ENCODE measurements at regions not wholly inside any gene's neighbourhood (a gene's known extent, or its start where the extent isn't known, plus 50 kb on each side); places are given as distances from the start of the nearest gene placed in this dataset.
"Not testable (repeated sequence)": the region's sequence is repeated elsewhere in the genome, so short reads cannot be mapped to it uniquely, and the experiment has no call there.

DNA sequence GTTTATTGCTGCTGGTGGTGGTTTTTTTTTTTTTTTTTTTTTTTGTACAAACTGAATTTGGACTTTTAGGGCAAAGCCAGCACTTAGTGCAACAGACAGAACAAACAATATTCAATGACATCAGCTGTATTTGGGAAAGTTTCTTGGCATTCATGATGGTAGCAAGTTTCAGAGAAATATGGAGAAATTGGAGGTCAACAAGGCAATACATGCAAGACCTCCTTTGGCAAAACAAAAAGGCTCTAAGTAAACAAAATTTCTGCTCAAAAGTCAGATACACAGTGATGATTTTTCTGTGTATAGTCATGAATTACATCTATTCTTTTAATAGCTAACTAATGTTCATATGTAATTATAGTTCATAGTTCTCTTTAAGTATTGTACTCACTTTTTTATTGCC lies 612.5 kb upstream of the LUZP2 start:
- H4K20me1 ChIP-seq (ENCODE audit: insufficient read depth), result no peaks in the 10 kb centered on the region
- no peaks in the 10 kb centered on the region for H3K4me1 ChIP-seq (replicated peaks; ENCODE audit: insufficient read depth)
- no peaks in the 10 kb centered on the region for H3K79me2 ChIP-seq (ENCODE audit: low read depth)
- CTCF ChIA-PET, result no interaction called here
- H3F3A ChIP-seq (ENCODE audit: insufficient read depth, low read depth), result no peaks in the 10 kb centered on the region
- no peak for TF ChIP-seq EZH2 (IDR thresholded peaks at IDR 0.05; ENCODE audit: low read depth)
- intact Hi-C loops (cut with micrococcal nuclease; ENCODE audit: unreplicated experiment), result no loop called here
- H3K36me3 ChIP-seq (ENCODE audit: low read depth), result no peaks in the 10 kb centered on the region
- no peak overlapping the region for H2AFZ ChIP-seq
- H3K4me3 ChIP-seq, result no peak overlapping the region
- DNase-seq, result no peak
- H3K9me2 ChIP-seq (ENCODE audit: insufficient read depth), result no peaks in the 10 kb centered on the region
- no peaks in the 10 kb centered on the region for H3K9me3 ChIP-seq (ENCODE audit: insufficient read depth, low read depth)
- POLR2A ChIA-PET (ENCODE audit: unreplicated experiment), result no interaction called here
- H3K27me3 ChIP-seq (ENCODE audit: insufficient read depth, low read depth), result no peaks in the 10 kb centered on the region
- H3K27ac ChIP-seq, result no peak overlapping the region
- BruUV-seq (replicated peaks), result no TSS peak
- H3K4me2 ChIP-seq, result no peak overlapping the region

DNA sequence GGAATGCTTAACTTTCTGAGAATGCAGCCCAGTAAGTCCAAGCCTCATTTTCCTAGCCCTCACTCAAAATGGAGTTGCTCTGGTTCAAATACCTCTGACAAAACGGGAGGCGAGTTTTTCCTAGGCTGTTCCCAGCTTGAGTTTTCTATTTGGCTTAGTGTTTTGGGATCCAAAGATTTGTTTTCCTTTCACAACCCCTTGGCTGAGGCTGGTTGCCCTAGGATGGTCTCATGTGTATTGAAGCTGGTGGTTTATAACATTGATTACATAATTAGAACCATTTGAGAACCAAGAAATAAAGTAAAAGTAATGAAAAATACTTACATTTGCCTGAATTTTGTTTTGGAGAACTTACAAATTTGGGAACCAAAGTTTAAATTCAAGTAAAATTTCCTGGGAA lies 611.1 kb upstream of the LUZP2 start:
- Histone ChIP-seq H2AFZ (no peak overlapping the region), H3K4me2 (no peak overlapping the region), H4K20me1 (ENCODE audit: insufficient read depth) (no peaks in the 10 kb centered on the region), H3F3A (ENCODE audit: insufficient read depth, low read depth) (no peaks in the 10 kb centered on the region), H3K36me3 (ENCODE audit: low read depth) (no peaks in the 10 kb centered on the region), H3K4me3 (no peak overlapping the region), H3K27me3 (ENCODE audit: insufficient read depth, low read depth) (no peaks in the 10 kb centered on the region), H3K4me1 (replicated peaks; ENCODE audit: insufficient read depth) (no peaks in the 10 kb centered on the region), H3K27ac (no peak overlapping the region), H3K79me2 (ENCODE audit: low read depth) (no peaks in the 10 kb centered on the region), H3K9me3 (ENCODE audit: insufficient read depth, low read depth) (no peaks in the 10 kb centered on the region), H3K9me2 (ENCODE audit: insufficient read depth) (no peaks in the 10 kb centered on the region)
- TF ChIP-seq, protein P1, sequence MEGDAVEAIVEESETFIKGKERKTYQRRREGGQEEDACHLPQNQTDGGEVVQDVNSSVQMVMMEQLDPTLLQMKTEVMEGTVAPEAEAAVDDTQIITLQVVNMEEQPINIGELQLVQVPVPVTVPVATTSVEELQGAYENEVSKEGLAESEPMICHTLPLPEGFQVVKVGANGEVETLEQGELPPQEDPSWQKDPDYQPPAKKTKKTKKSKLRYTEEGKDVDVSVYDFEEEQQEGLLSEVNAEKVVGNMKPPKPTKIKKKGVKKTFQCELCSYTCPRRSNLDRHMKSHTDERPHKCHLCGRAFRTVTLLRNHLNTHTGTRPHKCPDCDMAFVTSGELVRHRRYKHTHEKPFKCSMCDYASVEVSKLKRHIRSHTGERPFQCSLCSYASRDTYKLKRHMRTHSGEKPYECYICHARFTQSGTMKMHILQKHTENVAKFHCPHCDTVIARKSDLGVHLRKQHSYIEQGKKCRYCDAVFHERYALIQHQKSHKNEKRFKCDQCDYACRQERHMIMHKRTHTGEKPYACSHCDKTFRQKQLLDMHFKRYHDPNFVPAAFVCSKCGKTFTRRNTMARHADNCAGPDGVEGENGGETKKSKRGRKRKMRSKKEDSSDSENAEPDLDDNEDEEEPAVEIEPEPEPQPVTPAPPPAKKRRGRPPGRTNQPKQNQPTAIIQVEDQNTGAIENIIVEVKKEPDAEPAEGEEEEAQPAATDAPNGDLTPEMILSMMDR (conservative IDR thresholded peaks at IDR 0.05), result no peak
- no peak for TF ChIP-seq EZH2 (IDR thresholded peaks at IDR 0.05; ENCODE audit: low read depth)
- intact Hi-C loops (cut with micrococcal nuclease; ENCODE audit: unreplicated experiment), result no loop called here
- ChIA-PET CTCF (no interaction called here), POLR2A (ENCODE audit: unreplicated experiment) (no interaction called here)
- BruUV-seq (replicated peaks), result no TSS peak
- DNase-seq, result no peak

DNA sequence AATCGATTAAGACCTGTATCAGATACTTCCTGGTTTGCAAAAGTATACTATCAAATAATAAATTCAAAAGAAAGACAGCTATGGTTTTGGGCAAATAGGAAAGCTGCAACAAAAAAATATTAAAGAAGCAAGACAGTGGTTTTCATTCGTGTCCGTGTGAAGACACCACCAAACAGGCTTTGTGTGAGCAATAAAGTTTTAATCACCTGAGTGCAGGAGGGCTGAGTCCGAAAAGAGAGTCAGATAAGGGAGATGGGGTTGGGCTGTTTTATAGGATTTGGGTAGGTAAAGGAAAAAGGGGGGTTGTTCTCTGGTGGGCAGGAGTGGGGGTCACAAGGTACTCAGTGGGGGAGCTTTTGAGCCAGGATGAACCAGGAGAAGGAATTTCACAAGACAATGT lies 609.7 kb upstream of the LUZP2 start:
- H3F3A ChIP-seq (ENCODE audit: insufficient read depth, low read depth); intact Hi-C loops (cut with micrococcal nuclease; ENCODE audit: unreplicated experiment); H3K27me3 ChIP-seq (ENCODE audit: insufficient read depth, low read depth); BruUV-seq (replicated peaks); H3K4me2 ChIP-seq; H3K79me2 ChIP-seq (ENCODE audit: low read depth); H3K9me2 ChIP-seq (ENCODE audit: insufficient read depth); H4K20me1 ChIP-seq (ENCODE audit: insufficient read depth); H3K27ac ChIP-seq; H3K4me1 ChIP-seq (replicated peaks; ENCODE audit: insufficient read depth); DNase-seq; POLR2A ChIA-PET (ENCODE audit: unreplicated experiment); CTCF ChIA-PET; H3K36me3 ChIP-seq (ENCODE audit: low read depth); H3K9me3 ChIP-seq (ENCODE audit: insufficient read depth, low read depth); H2AFZ ChIP-seq; H3K4me3 ChIP-seq: not testable (repeated sequence)

- H3K9me3 ChIP-seq (ENCODE audit: insufficient read depth, low read depth), result no peaks in the 10 kb centered on the region
- H2AFZ ChIP-seq, result no peak overlapping the region
- no peaks in the 10 kb centered on the region for H4K20me1 ChIP-seq (ENCODE audit: insufficient read depth)
- no peaks in the 10 kb centered on the region for H3K36me3 ChIP-seq (ENCODE audit: low read depth)
- no peaks in the 10 kb centered on the region for H3K27me3 ChIP-seq (ENCODE audit: insufficient read depth, low read depth)
- no peak for TF ChIP-seq EZH2 (IDR thresholded peaks at IDR 0.05; ENCODE audit: low read depth)
- TF ChIP-seq, protein P1 (conservative IDR thresholded peaks at IDR 0.05), result no peak
- ChIA-PET POLR2A (ENCODE audit: unreplicated experiment) (no interaction called here), CTCF (no interaction called here)
- no peak for DNase-seq
- H3K4me3 ChIP-seq, result no peak overlapping the region
- BruUV-seq (replicated peaks), result no TSS peak
- no peak overlapping the region for H3K27ac ChIP-seq
- intact Hi-C loops (cut with micrococcal nuclease; ENCODE audit: unreplicated experiment), result no loop called here
- no peak overlapping the region for H3K4me2 ChIP-seq
- H3K4me1 ChIP-seq (replicated peaks; ENCODE audit: insufficient read depth), result no peaks in the 10 kb centered on the region
- H3F3A ChIP-seq (ENCODE audit: insufficient read depth, low read depth), result no peaks in the 10 kb centered on the region
- no peaks in the 10 kb centered on the region for H3K79me2 ChIP-seq (ENCODE audit: low read depth)
- no peaks in the 10 kb centered on the region for H3K9me2 ChIP-seq (ENCODE audit: insufficient read depth)
These were observed 603.7 kb upstream of the LUZP2 start for GRCh38 chr11:23893126-23893525.

Data from PC-9 (cell line).